Upper lobe of right lung (tissue), 1 donor: ENCODE measurements at regions not wholly inside any gene's neighbourhood (a gene's known extent, or its start where the extent isn't known, plus 50 kb on each side); places are given as distances from the start of the nearest gene placed in this dataset.
"Not testable (repeated sequence)": the region's sequence is repeated elsewhere in the genome, so short reads cannot be mapped to it uniquely, and the experiment has no call there.

ENCODE experiments used
- ATAC-seq: fragments of 200-7000 bp; cut with Tn5 transposase; one replicate; pipeline ENCODE4 v1.9.1; 2020; ENCODE audit warnings: mild to moderate bottlenecking, moderate library complexity
- DNase-seq: peaks from one replicate; pipeline ENCODE4 v3.0.0-alpha.2; 2020
- H3K27ac ChIP-seq: fragments of 200-600 bp; one replicate; pipeline ENCODE4 v1.8.0; 2022
- H3K27me3 ChIP-seq: fragments of 200-600 bp; one replicate; pipeline ENCODE4 v1.8.0; 2022; ENCODE audit warnings: mild to moderate bottlenecking
- H3K36me3 ChIP-seq: fragments of 200-600 bp; one replicate; pipeline ENCODE4 v1.8.0; 2022
- H3K4me1 ChIP-seq: fragments of 200-600 bp; one replicate; pipeline ENCODE4 v1.8.0; 2022
- H3K4me3 ChIP-seq: fragments of 200-600 bp; one replicate; pipeline ENCODE4 v1.8.0; 2022; ENCODE audit warnings: mild to moderate bottlenecking
- H3K9me3 ChIP-seq: fragments of 200-600 bp; one replicate; pipeline ENCODE4 v1.8.0; 2022
- intact Hi-C: fragments of 100-400 bp; cut with DNase I; formaldehyde crosslinking; loops from one replicate; pipeline ENCODE4 v1.11.0; 2022
- TF ChIP-seq, protein P1 (sequence below): fragments of 200-600 bp; IDR thresholded peaks from one replicate; pipeline ENCODE4 v1.8.0; 2022; ENCODE audit warnings: antibody characterized with exemption
- donor health status: DM: no; HTN: yes; CAD: no; lungs with severe emphysema.

DNA sequence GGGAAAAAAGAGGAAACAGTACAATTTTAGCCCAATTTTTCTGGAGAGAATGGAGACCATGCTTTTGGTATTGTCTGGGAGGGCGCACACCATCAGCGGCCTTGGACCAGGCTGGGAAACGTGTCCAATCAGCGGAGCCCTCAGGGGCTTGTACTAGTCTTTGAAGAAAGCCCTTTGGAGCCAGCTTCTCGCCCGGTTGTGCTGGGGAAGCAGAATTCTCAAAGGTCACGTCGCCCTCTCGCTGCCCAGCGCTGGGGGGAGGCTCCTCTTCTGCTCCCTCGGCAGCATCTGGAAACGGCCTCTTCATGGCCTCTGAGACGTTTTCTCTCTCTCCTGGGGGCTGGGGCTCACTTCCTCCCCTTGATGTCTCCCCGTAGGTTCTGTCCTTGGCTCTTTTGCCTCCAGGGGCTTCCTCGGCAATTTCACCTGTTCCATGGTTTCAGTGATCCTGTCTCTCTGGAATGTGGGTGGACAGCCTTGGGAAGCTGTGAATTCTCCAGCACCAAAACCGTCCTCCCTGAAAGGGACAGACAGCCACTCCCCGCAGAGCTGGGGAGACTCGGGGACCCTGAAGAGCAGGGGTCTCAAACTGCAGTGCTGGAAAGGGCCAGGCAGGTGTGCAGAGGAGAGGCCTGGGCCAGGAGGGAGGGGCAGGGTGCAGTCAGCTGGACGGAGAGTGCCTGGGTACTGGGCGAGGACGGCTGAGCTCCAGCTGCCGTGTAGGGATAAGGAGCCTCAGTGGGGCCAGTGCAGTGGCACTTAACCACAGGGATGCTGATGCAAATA, 80.2 kb downstream of the RPS6KA4 start:
- ATAC-seq (no peak), DNase-seq (peak; percentile 49)
- intact Hi-C loops = no loop called here
- H3K9me3 ChIP-seq = no peaks in the 10 kb centered on the region
- H3K4me3 ChIP-seq = no peak overlapping the region
- TF ChIP-seq, protein P1, sequence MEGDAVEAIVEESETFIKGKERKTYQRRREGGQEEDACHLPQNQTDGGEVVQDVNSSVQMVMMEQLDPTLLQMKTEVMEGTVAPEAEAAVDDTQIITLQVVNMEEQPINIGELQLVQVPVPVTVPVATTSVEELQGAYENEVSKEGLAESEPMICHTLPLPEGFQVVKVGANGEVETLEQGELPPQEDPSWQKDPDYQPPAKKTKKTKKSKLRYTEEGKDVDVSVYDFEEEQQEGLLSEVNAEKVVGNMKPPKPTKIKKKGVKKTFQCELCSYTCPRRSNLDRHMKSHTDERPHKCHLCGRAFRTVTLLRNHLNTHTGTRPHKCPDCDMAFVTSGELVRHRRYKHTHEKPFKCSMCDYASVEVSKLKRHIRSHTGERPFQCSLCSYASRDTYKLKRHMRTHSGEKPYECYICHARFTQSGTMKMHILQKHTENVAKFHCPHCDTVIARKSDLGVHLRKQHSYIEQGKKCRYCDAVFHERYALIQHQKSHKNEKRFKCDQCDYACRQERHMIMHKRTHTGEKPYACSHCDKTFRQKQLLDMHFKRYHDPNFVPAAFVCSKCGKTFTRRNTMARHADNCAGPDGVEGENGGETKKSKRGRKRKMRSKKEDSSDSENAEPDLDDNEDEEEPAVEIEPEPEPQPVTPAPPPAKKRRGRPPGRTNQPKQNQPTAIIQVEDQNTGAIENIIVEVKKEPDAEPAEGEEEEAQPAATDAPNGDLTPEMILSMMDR = no peak
- H3K36me3 ChIP-seq = no peaks in the 10 kb centered on the region
- no peaks in the 10 kb centered on the region for H3K4me1 ChIP-seq
- H3K27me3 ChIP-seq = peaks cover 4% of the 10 kb centered on the region
- no peak overlapping the region for H3K27ac ChIP-seq

DNA sequence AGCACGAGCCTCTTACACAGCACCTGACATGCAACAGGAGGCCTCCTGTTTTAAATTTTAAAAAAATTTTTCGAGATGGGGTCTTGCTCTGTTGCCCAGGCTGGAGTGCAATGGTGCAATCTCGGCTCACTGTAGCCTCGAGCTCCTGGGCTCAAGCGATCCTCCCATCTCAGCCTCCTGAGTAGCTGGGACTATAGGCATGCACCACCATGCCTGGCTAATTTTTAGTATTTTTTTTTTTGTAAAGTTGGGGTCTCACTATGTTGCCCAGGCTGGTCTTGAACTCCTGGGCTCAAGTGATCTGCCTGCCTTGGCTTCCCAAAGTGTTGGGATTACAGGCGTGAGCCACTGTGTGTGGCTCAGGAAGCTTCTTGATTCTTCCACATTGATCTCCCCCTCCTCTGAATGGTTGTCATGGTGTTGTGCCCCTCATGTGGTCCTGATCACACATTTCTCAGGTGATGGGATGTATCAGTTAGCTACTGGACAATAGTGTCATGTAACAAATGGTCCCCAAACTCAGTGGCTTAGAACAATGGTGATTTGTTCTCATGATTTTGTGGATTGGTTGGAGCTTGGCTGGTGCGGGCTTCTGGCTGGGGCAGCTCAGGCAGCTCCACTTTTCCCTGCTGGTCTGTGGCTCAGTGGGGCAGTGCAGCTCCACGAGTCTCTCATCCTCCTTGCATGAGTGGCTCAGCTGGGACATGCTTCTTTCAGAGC, 81.0 kb downstream of the RPS6KA4 start:
- H3K4me3 ChIP-seq, H3K27ac ChIP-seq, intact Hi-C loops, H3K36me3 ChIP-seq, H3K9me3 ChIP-seq, ATAC-seq, H3K27me3 ChIP-seq, H3K4me1 ChIP-seq: not testable (repeated sequence)
- DNase-seq = peak; percentile 5

DNA sequence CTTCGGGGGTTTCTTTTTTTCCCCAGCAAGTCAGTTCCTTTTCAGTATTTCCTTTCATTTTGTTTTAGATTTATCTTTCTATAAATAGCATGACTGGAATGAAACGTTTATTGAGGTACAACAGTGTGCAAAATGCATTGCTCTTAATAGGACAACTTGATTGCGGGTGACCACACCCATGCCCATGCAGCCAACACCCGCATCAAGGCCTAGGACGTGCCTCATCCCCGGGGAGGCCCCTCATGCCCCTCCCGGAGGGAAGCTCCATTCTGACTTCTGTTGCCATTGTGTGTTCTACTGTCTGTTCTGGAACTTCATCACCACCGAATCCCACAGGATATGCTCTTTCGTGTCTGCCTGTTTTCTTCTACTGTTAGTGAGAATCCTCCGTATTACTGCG, 82.2 kb downstream of the RPS6KA4 start:
- Histone ChIP-seq H3K9me3 (no peaks in the 10 kb centered on the region), H3K36me3 (no peaks in the 10 kb centered on the region), H3K4me3 (no peak overlapping the region), H3K27me3 (peaks cover 4% of the 10 kb centered on the region), H3K4me1 (no peaks in the 10 kb centered on the region), H3K27ac (no peak overlapping the region)
- peak; percentile 26 for DNase-seq
- TF ChIP-seq, protein P1 = no peak
- intact Hi-C loops = no loop called here
- ATAC-seq = no peak

DNA sequence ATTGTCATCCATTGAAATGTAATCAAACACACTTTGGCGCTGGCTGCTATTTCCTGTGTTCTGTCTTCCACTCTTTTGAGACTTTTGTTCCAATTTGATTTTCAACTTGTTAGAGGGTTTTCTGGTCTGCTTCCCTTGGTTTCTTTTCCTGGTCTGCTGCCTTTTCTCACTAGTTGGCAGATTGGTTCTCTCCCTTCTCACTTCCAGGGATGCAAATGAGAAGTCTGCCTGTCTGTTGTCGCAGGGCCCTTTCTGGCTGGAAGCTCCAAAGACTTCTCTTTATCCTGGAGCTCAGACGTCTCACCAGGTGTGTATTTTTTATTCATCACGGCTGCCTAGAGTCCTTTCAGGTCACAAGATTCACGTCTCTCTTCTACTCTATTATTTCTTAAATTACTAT, 84.0 kb downstream of the RPS6KA4 start:
- ATAC-seq (no peak), DNase-seq (no peak)
- TF ChIP-seq, protein P1 = no peak
- Histone ChIP-seq H3K4me1 (no peaks in the 10 kb centered on the region), H3K36me3 (no peaks in the 10 kb centered on the region), H3K27me3 (peaks cover 6% of the 10 kb centered on the region), H3K9me3 (no peaks in the 10 kb centered on the region), H3K27ac (no peak overlapping the region), H3K4me3 (no peak overlapping the region)
- intact Hi-C loops = no loop called here

DNA sequence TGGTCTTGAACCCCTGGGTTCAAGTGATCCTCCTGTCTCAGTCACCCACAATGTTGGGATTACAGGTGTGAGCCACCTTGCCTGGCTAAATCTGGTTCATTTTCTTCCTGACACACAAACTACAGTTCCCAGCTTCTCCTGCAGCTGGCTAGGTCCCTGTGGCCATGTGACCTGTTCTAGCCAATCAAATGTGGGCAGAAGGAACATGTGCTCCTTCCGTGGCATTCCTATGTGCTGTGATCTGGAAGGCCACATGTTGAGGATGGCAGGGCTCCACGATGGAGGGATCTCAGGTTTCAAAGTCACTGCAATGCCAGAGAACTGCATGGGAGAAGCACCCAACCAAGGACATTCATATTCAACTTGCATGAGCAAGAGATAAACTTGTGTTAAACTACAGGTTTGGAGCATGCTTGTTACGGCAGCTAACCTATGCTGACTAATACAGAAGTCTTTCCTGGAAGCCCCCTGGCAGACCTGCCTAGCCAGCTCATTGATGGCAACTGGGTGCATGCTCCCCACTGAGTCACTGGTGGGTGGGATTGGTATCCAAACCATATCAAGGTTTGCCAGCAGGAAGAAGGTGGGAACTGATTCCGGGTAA, 86.0 kb downstream of the RPS6KA4 start:
- no peaks in the 10 kb centered on the region for H3K9me3 ChIP-seq
- H3K36me3 ChIP-seq = no peaks in the 10 kb centered on the region
- H3K27ac ChIP-seq = no peak overlapping the region
- H3K27me3 ChIP-seq = peaks cover 5% of the 10 kb centered on the region
- intact Hi-C loops = no loop called here
- TF ChIP-seq, protein P1 = no peak
- no peak for ATAC-seq
- H3K4me1 ChIP-seq = peaks cover 14% of the 10 kb centered on the region
- no peak for DNase-seq
- no peak overlapping the region for H3K4me3 ChIP-seq

DNA sequence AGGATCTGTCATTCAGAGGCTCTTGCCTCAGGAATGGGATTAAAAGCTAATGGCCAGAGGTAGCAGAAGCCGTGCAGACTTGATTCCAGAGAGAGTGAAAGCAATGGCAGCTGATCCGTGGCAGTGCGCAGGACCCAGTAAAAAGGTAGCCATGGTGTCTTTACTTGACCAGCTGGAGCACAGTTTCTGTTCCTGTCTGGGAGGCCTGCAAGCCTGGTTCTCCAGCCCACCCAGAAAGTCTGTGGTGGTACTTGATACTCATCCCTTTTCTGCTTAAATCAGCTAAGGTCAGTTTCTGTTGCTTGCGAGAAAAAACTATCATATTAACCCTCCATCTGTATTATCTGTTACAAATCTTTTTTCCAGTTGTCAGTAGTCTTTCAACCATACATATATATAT, 86.7 kb downstream of the RPS6KA4 start:
- intact Hi-C loops = no loop called here
- Histone ChIP-seq H3K27me3 (peaks cover 10% of the 10 kb centered on the region), H3K36me3 (no peaks in the 10 kb centered on the region), H3K27ac (no peak overlapping the region), H3K9me3 (no peaks in the 10 kb centered on the region), H3K4me3 (no peak overlapping the region), H3K4me1 (peaks cover 14% of the 10 kb centered on the region)
- DNase-seq (peak; percentile 23), ATAC-seq (no peak)
- TF ChIP-seq, protein P1 = no peak
